HFFc6 (cell line): ENCODE measurements at regions not wholly inside any gene's neighbourhood (a gene's known extent, or its start where the extent isn't known, plus 50 kb on each side); places are given as distances from the start of the nearest gene placed in this dataset.

Experiments used
- DNase-seq: peaks from one replicate; pipeline ENCODE4 v3.0.0-alpha.2; 2018
- H3K27ac Mint-ChIP-seq: 2 replicates; pipeline ENCODE4 v1.8.0; 2020; ENCODE audit warnings: mild to moderate bottlenecking, mixed read lengths
- H3K27me3 Mint-ChIP-seq: 2 replicates; pipeline ENCODE4 v1.8.0; 2021; ENCODE audit warnings: mild to moderate bottlenecking, moderate library complexity, mixed read lengths; ENCODE audit not compliant: insufficient read depth
- H3K36me3 Mint-ChIP-seq: 2 replicates; pipeline ENCODE4 v1.8.0; 2021; ENCODE audit warnings: low read depth, mixed read lengths
- H3K4me1 Mint-ChIP-seq: 2 replicates; pipeline ENCODE4 v1.8.0; 2020; ENCODE audit warnings: low read depth, mixed read lengths
- H3K4me3 Mint-ChIP-seq: 2 replicates; pipeline ENCODE4 v1.8.0; 2020; ENCODE audit warnings: mild to moderate bottlenecking, moderate library complexity, mixed read lengths
- H3K9me3 Mint-ChIP-seq: 2 replicates; pipeline ENCODE4 v1.8.0; 2020; ENCODE audit warnings: mild to moderate bottlenecking, mixed read lengths
- CTCF ChIP-seq: fragments of 200-600 bp; sonication (generic); IDR thresholded peaks from 2 replicates; pipeline ENCODE4 v1.5.0; 2021; ENCODE audit warnings: antibody characterized with exemption, mild to moderate bottlenecking

DNA sequence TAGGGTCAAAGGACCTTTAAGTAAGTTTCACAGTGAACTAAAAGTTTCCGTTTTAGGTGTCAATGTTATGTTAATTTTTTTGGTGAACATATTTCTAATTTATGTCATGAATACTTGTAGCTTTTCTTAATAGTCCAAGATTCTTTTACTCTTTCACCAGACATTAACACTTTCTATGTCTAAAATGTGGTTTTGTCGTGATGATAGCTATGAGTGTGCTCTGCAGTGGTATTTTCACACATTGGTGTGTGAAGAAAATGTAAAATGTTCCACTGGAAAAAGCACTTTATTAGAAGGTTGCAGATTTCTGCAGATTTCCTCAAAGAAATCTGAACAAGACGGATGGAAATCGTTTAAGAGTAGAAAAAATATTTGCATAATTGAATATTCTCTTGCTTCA, 561.0 kb upstream of the ANKRD30A start:
- H3K4me3 Mint-ChIP-seq, result no peak overlapping the region
- no peak overlapping the region for H3K27ac Mint-ChIP-seq
- H3K9me3 Mint-ChIP-seq, result peaks cover 15% of the 10 kb centered on the region
- no peak for TF ChIP-seq CTCF
- H3K27me3 Mint-ChIP-seq, result no peaks in the 10 kb centered on the region
- H3K4me1 Mint-ChIP-seq, result no peaks in the 10 kb centered on the region
- H3K36me3 Mint-ChIP-seq, result no peaks in the 10 kb centered on the region
- DNase-seq, result no peak

- Mint-ChIP-seq H3K9me3 (peaks cover 19% of the 10 kb centered on the region), H3K27me3 (no peaks in the 10 kb centered on the region), H3K4me1 (no peaks in the 10 kb centered on the region), H3K36me3 (no peaks in the 10 kb centered on the region), H3K27ac (no peak overlapping the region), H3K4me3 (no peak overlapping the region)
- no peak for TF ChIP-seq CTCF
- no peak for DNase-seq
These were observed 565.7 kb upstream of the ANKRD30A start for GRCh38 chr10:36559412-36560400.

- no peak for DNase-seq
- Mint-ChIP-seq H3K27ac (no peak overlapping the region), H3K36me3 (no peaks in the 10 kb centered on the region), H3K4me1 (no peaks in the 10 kb centered on the region), H3K9me3 (peaks cover 21% of the 10 kb centered on the region), H3K4me3 (no peak overlapping the region), H3K27me3 (peaks cover 1% of the 10 kb centered on the region; the same call in 1 of the 2 replicates)
- TF ChIP-seq CTCF, result no peak
These were observed 568.9 kb upstream of the ANKRD30A start for GRCh38 chr10:36556468-36556867.

DNA sequence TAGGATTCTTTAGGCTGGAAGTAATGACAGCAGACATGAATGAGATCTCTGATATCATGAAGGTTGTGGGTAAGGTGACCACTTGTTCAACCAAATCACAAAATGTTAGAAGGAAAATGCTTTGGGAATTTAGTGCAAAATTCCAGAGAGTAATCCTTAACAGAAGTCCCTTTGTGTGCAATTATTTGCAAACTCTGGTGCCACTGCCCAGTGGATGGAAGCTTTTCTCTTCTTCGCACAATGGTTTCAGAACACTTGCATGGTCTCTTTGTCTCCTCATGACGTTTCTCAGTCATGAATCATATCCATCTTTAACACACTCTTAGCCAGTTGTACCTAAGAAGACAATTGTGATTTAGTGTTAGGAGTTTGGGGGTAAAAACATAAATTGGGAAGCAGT, 570.4 kb upstream of the ANKRD30A start:
- Mint-ChIP-seq H3K36me3 (no peaks in the 10 kb centered on the region), H3K27ac (no peak overlapping the region), H3K27me3 (peaks cover 1% of the 10 kb centered on the region; the same call in 1 of the 2 replicates), H3K4me3 (no peak overlapping the region), H3K4me1 (no peaks in the 10 kb centered on the region), H3K9me3 (peaks cover 21% of the 10 kb centered on the region)
- DNase-seq, result no peak
- no peak for TF ChIP-seq CTCF

DNA sequence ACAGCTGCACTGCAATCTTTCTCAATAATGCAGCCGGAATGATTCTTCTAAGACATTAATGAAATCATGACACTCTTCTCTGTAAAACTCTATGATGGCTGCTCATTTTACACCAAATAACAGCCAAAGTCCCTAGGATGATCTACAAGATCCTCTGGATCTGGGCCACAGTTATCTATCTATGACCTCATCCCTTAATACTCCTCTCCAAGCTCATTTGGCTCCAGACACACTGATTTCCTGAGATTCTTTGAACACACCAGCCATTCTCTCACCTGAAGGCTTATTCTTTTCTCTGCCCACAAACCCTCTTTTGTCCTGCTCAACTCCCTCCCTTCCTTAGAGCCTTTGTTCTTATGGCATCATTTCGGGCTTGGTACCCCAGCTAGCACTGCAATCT, 577.4 kb upstream of the ANKRD30A start:
- H3K27ac Mint-ChIP-seq, result no peak overlapping the region
- no peaks in the 10 kb centered on the region for H3K4me1 Mint-ChIP-seq
- no peak overlapping the region for H3K4me3 Mint-ChIP-seq
- peaks cover 37% of the 10 kb centered on the region for H3K9me3 Mint-ChIP-seq
- H3K36me3 Mint-ChIP-seq, result no peaks in the 10 kb centered on the region; the same call in 1 of the 2 replicates
- no peak for DNase-seq
- TF ChIP-seq CTCF, result no peak
- peaks cover 1% of the 10 kb centered on the region; the same call in 1 of the 2 replicates for H3K27me3 Mint-ChIP-seq
